GM10248 (cell line): ENCODE measurements at regions not wholly inside any gene's neighbourhood (a gene's known extent, or its start where the extent isn't known, plus 50 kb on each side); places are given as distances from the start of the nearest gene placed in this dataset.

ENCODE experiments used
- CTCF ChIA-PET: fragments of 300-600 bp; sonication (Branson Sonifier 250); formaldehyde crosslinking; extraction: SDS; loops from one replicate; lab custom pipeline; 2021; ENCODE audit warnings: antibody characterized with exemption; lab: Yijun Ruan, JAX
- POLR2A ChIA-PET: fragments of 350-650 bp; sonication (Branson Sonifier 250); formaldehyde crosslinking; extraction: SDS; loops from one replicate; lab custom pipeline; 2020; ENCODE audit warnings: antibody characterized with exemption; lab: Yijun Ruan, JAX
- DNase-seq: peaks from one replicate; pipeline ENCODE4 v3.0.0; 2012; ENCODE audit errors: extremely low spot score
- TF ChIP-seq, protein P1 (sequence below): IDR thresholded peaks from 2 replicates; pipeline ENCODE4 v1.5.1; 2012; ENCODE audit warnings: mild to moderate bottlenecking, low read depth; ENCODE audit errors: extremely low read depth, missing control alignments, control extremely low read depth

GRCh38 chr1:115210302-115210711 lies 121.0 kb upstream of the TSPAN2 start:
- no peak for DNase-seq
- ChIA-PET POLR2A (no interaction called here), CTCF (interaction anchor here (1.8 kb wide), 1 partner anchor 9 kb away, joined by 4 read pairs; no protein-coding TSS in a partner anchor)
- TF ChIP-seq, protein P1, sequence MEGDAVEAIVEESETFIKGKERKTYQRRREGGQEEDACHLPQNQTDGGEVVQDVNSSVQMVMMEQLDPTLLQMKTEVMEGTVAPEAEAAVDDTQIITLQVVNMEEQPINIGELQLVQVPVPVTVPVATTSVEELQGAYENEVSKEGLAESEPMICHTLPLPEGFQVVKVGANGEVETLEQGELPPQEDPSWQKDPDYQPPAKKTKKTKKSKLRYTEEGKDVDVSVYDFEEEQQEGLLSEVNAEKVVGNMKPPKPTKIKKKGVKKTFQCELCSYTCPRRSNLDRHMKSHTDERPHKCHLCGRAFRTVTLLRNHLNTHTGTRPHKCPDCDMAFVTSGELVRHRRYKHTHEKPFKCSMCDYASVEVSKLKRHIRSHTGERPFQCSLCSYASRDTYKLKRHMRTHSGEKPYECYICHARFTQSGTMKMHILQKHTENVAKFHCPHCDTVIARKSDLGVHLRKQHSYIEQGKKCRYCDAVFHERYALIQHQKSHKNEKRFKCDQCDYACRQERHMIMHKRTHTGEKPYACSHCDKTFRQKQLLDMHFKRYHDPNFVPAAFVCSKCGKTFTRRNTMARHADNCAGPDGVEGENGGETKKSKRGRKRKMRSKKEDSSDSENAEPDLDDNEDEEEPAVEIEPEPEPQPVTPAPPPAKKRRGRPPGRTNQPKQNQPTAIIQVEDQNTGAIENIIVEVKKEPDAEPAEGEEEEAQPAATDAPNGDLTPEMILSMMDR: no peak

DNA sequence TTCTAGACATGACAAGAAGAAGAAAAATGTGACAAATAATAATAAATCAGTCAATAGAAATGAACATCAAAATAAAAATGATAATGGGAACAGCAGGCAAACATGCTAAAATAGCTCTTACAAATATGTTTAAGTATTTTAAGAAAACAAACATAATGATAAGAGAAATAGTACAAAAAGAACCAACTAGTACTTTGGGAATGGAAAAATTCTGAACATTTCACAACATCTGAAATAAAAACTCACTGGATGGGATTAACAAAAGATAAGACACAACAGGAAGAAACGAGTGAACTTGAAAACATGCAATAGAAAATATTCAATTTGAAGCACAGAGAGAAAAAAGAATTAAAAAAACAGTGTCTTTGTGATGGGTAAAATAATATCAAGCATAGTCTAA lies 115.2 kb upstream of the TSPAN2 start:
- CTCF ChIA-PET: interaction anchor here (1.1 kb wide), 1 partner anchor 19 kb away, joined by 4 read pairs; no protein-coding TSS in a partner anchor
- TF ChIP-seq, protein P1: no peak
- POLR2A ChIA-PET: no interaction called here
- no peak for DNase-seq

GRCh38 chr1:115203287-115203686 lies 114.0 kb upstream of the TSPAN2 start:
- no peak for DNase-seq
- CTCF ChIA-PET: interaction anchor here (1.0 to 1.2 kb wide), 4 partner anchors 10 to 326 kb away, joined by 3 to 4 read pairs (median 3); no protein-coding TSS in a partner anchor
- TF ChIP-seq, protein P1: no peak
- POLR2A ChIA-PET: no interaction called here

DNA sequence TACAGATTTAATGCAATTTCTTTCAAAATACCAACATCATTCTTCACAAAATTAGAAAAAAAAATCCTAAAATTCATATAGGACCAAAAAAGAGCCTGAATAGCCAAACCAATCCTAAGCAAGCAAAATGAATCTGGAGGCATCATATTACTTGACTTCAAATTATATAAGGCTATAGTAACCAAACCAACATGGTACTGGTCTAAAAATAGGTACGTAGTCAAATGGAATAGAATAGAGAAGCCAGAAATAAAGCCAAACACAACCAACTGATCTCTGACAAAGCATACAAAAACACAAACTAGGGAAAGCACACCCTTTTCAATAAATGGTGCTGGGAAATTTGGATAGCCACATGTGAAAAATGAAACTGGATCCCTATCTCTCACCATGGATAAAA lies 112.3 kb upstream of the TSPAN2 start:
- TF ChIP-seq, protein P1: no peak
- ChIA-PET POLR2A (no interaction called here), CTCF (no interaction called here)
- no peak for DNase-seq

DNA sequence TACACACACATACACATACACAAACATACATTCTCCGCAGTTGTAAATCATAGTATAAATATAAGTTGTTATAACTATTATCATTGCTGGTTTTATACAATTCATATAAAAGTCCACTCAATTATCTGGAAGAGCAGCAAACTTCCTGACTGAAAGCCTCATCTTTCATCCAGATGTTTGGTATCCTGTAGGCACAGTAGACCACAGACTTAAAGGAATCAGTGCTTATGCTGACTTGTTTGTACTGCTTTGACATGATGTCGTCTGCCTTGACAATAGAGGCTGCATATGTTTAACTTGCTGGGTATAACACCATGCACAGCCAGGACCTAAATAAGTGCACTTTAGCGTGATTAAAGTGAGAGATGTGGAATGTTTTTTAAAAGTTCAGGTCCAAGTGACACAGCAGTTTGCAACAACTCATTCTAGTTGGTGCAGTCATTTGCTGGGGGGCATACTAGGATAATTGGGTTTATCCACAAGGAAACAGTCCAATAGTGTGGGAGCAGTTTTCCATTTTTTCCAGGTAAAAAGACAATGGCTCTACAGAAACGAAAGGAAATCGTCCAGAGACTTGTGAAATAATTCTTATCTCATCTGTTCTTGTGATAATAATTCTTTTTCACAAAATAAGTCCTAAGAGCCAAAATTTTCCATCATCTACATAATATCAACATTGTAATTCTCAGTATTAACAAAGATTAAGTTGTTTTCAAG lies 110.3 kb upstream of the TSPAN2 start:
- ChIA-PET POLR2A (no interaction called here), CTCF (no interaction called here)
- TF ChIP-seq, protein P1: no peak
- no peak for DNase-seq

GRCh38 chr1:115198938-115199337 lies 109.6 kb upstream of the TSPAN2 start:
- ChIA-PET CTCF (no interaction called here), POLR2A (no interaction called here)

More at GRCh38 chr1:115198938-115199337, 109.6 kb upstream of the TSPAN2 start:
- TF ChIP-seq, protein P1: no peak
- DNase-seq: no peak
